GM12878 (cell line): ENCODE measurements at regions not wholly inside any gene's neighbourhood (a gene's known extent, or its start where the extent isn't known, plus 50 kb on each side); places are given as distances from the start of the nearest gene placed in this dataset.
"Not testable (repeated sequence)": the region's sequence is repeated elsewhere in the genome, so short reads cannot be mapped to it uniquely, and the experiment has no call there.

ENCODE experiments used
- BCL11A ChIP-seq: IDR thresholded peaks from 2 replicates; pipeline ENCODE4 v1.6.1; 2011; ENCODE audit warnings: low read depth, low read length
- CEBPB ChIP-seq, 2 experiments: fragments of 150-350 bp in 1 of 2; IDR thresholded peaks; 2 replicates each; pipeline ENCODE4 v1.6.1; 2012 to 2014; ENCODE audit warnings: low read depth in 2 of 2, low read length in 2 of 2, borderline replicate concordance in 1 of 2, inconsistent platforms in 1 of 2
- CHD1 ChIP-seq: IDR thresholded peaks from 2 replicates; pipeline ENCODE4 v1.6.1; 2012; ENCODE audit warnings: low read depth, low read length, improper control_type of control experiment
- EZH2 ChIP-seq: IDR thresholded peaks from 2 replicates; pipeline ENCODE4 v1.6.1; 2012; ENCODE audit warnings: low read depth, mild to moderate bottlenecking, control low read depth, inconsistent platforms, low read length, borderline replicate concordance; ENCODE audit not compliant: control insufficient read depth
- HCFC1 ChIP-seq: fragments of 150-350 bp; IDR thresholded peaks from 2 replicates; pipeline ENCODE4 v1.6.1; 2014; ENCODE audit warnings: low read length
- KAT2A ChIP-seq: conservative IDR thresholded peaks from 2 replicates; pipeline ENCODE4 v1.6.1; 2011; ENCODE audit warnings: low read depth, low read length; ENCODE audit not compliant: control insufficient read depth
- NR2F1 ChIP-seq: fragments of 450-650 bp; conservative IDR thresholded peaks from 2 replicates; pipeline ENCODE4 v1.6.1; 2017; ENCODE audit warnings: mild to moderate bottlenecking
- NRF1 ChIP-seq: conservative IDR thresholded peaks from 2 replicates; pipeline ENCODE4 v1.6.1; 2011; ENCODE audit warnings: mild to moderate bottlenecking, low read depth, low read length, improper control_type of control experiment
- SP1 ChIP-seq: IDR thresholded peaks from one replicate; pipeline ENCODE4 v1.6.1; 2011; ENCODE audit warnings: low read depth, low read length
- SUZ12 ChIP-seq: fragments of 200-600 bp; sonication (generic); IDR thresholded peaks from one replicate; pipeline ENCODE4 v1.6.1; 2018; ENCODE audit warnings: antibody characterized with exemption, mild to moderate bottlenecking; ENCODE audit not compliant: unreplicated experiment
- TAF1 ChIP-seq: IDR thresholded peaks from 2 replicates; pipeline ENCODE4 v1.6.1; 2011; ENCODE audit warnings: mild to moderate bottlenecking, low read depth, low read length, borderline replicate concordance
- TF ChIP-seq, protein P1 (sequence below), 3 experiments: IDR thresholded peaks in 2 of 3; conservative IDR thresholded peaks in 1 of 3; 2 replicates each; pipeline ENCODE4 v1.5.1; 2011; ENCODE audit warnings: low read depth in 3 of 3, low read length in 3 of 3, mild to moderate bottlenecking in 3 of 3, control low read depth in 2 of 3, moderate library complexity in 2 of 3, inconsistent platforms in 1 of 3, mixed read lengths in 1 of 3; ENCODE audit not compliant: control insufficient read depth in 2 of 3, insufficient read depth in 1 of 3; ENCODE audit errors: extremely low read depth in 1 of 3
- TF ChIP-seq, protein P2 (sequence below): fragments of 150-350 bp; IDR thresholded peaks from 2 replicates; pipeline ENCODE4 v1.6.1; 2016; ENCODE audit warnings: low read depth, low read length

- TF ChIP-seq SUZ12; SP1; TAF1; KAT2A; EZH2; NR2F1; BCL11A; CHD1; CEBPB (IDR thresholded peaks at IDR 0.05; ENCODE audit: borderline replicate concordance in 1 of 2, low read depth in 2 of 2, low read length in 2 of 2); HCFC1; NRF1: not testable (repeated sequence)
- TF ChIP-seq, protein P1, sequence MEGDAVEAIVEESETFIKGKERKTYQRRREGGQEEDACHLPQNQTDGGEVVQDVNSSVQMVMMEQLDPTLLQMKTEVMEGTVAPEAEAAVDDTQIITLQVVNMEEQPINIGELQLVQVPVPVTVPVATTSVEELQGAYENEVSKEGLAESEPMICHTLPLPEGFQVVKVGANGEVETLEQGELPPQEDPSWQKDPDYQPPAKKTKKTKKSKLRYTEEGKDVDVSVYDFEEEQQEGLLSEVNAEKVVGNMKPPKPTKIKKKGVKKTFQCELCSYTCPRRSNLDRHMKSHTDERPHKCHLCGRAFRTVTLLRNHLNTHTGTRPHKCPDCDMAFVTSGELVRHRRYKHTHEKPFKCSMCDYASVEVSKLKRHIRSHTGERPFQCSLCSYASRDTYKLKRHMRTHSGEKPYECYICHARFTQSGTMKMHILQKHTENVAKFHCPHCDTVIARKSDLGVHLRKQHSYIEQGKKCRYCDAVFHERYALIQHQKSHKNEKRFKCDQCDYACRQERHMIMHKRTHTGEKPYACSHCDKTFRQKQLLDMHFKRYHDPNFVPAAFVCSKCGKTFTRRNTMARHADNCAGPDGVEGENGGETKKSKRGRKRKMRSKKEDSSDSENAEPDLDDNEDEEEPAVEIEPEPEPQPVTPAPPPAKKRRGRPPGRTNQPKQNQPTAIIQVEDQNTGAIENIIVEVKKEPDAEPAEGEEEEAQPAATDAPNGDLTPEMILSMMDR (IDR thresholded peaks at IDR 0.05 in 2 of 3, conservative IDR thresholded peaks at IDR 0.05 in 1 of 3; ENCODE audit: control insufficient read depth in 2 of 3, extremely low read depth in 1 of 3, insufficient read depth in 1 of 3, low read depth in 3 of 3, low read length in 3 of 3), result not testable (repeated sequence)
- TF ChIP-seq, protein P2, sequence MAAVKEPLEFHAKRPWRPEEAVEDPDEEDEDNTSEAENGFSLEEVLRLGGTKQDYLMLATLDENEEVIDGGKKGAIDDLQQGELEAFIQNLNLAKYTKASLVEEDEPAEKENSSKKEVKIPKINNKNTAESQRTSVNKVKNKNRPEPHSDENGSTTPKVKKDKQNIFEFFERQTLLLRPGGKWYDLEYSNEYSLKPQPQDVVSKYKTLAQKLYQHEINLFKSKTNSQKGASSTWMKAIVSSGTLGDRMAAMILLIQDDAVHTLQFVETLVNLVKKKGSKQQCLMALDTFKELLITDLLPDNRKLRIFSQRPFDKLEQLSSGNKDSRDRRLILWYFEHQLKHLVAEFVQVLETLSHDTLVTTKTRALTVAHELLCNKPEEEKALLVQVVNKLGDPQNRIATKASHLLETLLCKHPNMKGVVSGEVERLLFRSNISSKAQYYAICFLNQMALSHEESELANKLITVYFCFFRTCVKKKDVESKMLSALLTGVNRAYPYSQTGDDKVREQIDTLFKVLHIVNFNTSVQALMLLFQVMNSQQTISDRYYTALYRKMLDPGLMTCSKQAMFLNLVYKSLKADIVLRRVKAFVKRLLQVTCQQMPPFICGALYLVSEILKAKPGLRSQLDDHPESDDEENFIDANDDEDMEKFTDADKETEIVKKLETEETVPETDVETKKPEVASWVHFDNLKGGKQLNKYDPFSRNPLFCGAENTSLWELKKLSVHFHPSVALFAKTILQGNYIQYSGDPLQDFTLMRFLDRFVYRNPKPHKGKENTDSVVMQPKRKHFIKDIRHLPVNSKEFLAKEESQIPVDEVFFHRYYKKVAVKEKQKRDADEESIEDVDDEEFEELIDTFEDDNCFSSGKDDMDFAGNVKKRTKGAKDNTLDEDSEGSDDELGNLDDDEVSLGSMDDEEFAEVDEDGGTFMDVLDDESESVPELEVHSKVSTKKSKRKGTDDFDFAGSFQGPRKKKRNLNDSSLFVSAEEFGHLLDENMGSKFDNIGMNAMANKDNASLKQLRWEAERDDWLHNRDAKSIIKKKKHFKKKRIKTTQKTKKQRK, result not testable (repeated sequence)
These were observed 182.1 kb downstream of the TMEM121 start for GRCh38 chr14:105708251-105709134.
